ENCODE measurements at regions not wholly inside any gene's neighbourhood (a gene's known extent, or its start where the extent isn't known, plus 50 kb on each side); places are given as distances from the start of the nearest gene placed in this dataset.

DNA sequence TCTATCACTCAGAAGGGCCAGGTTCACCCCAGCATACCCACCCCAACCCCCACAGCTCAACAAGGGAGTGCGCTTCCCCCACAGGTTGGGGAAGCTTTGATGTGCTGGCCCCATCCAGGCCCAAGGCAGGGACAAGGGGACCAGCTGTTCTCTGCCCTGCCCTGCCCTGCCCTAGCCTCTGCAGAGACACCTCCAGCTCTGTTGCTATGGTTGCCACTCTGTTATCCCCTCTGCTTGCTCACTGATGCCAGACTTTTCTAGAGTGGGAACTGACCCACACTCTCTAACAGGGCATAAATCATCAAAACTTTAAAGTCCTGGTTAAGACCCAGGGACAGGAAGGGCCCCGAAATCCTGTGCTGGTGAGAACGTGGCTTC, 50.4 kb upstream of the ENPP7 start:
- DNase-seq = no peak

GRCh38 chr17:79679631-79680317, 51.0 kb upstream of the ENPP7 start:
- DNase-seq = no peak

GRCh38 chr17:79678736-79679255, 51.9 kb upstream of the ENPP7 start:
- no peak for DNase-seq

GRCh38 chr17:79678091-79678735, 52.5 kb upstream of the ENPP7 start:
- DNase-seq = no peak

DNA sequence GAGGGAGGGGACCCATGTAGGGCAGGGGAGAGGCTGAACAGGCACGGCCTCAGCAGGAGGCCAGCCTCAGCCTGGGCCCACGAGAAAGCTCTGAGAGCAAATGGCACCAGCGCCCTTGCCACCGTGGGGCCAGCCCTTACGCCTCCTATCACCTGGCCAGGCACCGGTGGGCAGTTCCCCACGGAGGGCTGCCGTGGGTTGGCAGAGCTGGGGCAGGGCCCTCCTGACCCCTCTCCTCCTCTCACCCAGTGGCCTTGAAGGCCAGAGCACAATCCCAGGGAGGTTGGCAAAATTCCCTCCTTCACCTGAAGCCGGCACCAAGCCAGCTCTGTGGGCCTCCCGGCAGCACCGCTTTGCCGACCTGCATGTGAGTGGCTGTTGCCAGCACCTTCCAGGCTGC, 53.1 kb upstream of the ENPP7 start:
- DNase-seq = no peak

DNA sequence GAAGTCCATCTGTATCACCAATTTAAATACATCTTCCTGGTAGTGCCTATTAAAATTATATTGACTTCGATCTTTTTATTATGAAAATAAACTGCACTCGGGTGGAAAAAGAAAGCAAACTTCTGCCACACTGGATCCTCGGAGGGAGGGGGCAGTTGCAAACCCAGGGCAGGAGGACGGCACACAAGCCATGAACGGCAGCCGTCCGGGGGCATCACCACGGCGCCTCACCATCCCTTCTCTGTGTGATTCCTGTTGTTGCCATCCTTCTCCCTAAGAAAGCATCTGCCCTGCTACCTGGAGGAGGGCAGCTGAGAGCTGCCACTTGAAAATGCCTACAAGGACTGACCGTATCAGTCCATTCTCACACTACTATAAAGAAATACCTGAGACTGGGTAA, 53.9 kb upstream of the ENPP7 start:
- DNase-seq = no peak

DNA sequence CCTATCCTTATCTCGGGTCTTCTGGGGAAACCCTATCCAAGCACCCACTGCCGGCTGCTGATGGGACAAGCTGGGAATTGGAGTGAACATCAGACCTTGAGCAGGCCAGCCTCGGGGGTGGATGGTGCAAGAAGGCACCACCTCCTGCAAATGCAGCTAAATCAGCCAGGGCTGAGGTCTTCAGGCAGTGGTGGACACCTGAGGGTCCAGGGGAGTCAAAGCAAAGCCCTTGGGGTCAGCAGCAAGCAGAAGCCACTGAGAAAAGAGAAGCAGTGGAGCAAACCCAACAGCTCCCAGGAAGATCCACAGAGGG, 55.4 kb upstream of the ENPP7 start:
- no peak for DNase-seq

GRCh38 chr17:79674506-79675412, 56.0 kb upstream of the ENPP7 start:
- DNase-seq = no peak

DNA sequence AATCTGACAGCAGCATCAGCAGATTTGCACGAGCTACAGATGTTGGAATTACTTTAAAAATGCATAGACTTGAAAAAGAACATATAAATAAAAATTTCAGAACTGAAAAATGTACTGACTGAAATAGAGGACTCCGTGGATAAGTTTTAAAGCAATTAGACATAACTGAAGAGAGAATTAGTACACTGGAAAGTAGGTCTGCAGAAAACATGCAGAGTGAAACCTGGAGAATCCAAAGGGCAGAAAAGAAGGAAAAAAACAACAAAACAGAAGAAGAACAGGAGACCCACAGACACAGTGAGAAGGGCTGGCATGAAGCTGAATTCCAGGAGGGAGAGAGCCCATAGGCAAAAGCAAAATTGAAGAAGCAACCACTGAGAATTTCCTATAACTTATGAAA, 57.2 kb upstream of the ENPP7 start:
- no peak for DNase-seq

DNA sequence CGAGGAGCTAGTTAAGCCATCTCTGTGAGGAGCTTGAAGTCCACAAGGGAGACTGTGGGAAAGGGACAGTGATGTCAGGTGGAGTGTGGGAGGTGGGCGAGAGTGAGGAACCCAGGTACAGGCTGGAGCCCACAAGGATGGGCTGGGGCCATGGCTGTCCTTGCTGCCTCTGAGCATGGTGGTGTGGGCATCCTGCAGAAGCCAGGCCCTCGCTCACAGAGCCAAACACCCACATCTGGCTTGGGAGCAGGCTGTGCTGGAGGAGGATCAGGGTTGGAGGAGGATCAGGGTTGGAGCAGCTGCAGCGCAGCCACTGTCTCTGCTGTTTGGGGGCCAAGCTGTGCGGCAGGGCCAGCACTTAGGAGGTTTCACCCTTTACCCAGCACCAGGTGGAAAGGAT, 58.2 kb upstream of the ENPP7 start:
- no peak for DNase-seq

DNA sequence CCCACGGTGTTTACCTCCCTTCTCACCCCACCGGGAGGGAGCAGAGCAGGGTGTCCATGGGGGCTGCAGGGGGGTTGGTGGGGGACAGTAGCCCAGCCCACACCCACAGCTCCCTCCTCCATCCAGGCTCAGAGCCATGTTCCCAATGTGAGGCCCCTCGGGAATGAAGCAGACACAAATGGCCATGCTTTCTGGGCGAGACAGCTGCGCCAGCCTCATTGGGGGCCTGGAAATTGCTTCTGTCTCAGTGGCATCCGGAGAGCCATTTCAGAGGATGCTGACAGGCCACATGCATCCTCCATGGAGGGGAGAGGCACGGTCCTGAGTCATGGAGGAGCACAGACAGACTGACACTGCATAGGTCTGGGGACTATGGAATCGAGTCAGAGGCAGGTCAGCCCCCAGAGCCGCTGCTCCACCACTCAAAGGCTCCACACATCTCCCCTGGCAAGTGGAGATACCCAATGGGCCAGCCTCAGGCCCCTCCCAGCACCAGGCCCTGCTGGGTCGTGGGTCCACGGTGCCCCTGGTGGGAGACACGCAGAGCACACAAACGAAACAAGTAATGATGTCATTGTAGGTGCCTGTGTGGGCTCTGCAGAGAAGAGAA, 59.6 kb upstream of the ENPP7 start:
- DNase-seq = no peak

DNA sequence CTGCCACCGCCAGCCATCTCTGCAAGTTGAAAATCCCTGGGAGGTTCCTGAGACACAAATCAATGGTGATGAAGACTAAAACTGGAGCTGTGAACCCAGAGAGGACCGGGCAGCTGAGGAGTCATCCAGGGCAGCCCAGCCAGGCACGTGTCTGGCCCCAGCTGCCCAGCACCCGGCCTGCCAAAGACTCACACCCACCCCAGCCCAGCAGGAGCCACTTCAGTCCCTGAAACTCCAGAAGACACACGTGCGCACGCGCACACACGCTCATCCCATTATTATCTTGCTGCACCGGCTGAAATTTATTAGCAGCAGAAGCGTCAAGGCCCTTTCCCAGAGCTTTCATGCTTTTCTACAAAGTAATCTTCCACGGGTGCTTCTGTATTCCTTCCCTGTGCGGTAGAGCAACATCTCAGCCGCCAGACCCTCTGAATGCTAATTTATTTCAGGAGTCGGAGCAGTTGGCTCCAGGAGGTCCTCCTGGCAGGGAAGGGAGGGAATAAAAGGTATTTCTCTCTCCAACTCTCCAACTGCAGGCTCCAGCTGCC, 59.8 kb upstream of the RBFOX3 start:
- DNase-seq = peak; percentile 74

- no peak for DNase-seq
These were observed 59.0 kb upstream of the RBFOX3 start for GRCh38 chr17:79669861-79670260.

- no peak for DNase-seq
These were observed 57.7 kb upstream of the RBFOX3 start for GRCh38 chr17:79668344-79669250.

DNA sequence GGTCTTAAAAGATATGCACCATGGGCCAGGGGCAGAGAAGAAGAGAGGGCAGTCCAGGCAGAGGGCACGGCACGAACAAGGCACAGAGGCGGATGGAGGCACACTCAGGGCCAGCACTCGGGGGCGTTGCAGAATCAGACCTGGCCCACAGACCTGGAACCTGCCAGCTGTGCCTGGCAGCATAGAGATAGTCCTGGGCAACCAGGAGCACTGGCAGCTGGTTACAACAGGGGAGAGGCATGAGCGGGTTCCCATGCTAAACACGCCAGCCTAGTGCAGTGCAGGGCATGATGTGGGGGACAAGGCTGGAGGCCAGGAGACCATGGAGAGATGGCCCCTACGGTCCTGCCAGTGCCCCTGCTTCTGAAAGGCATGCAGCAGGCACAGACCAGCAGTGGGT, 56.9 kb upstream of the RBFOX3 start:
- DNase-seq = no peak

GRCh38 chr17:79667121-79667715, 56.4 kb upstream of the RBFOX3 start:
- no peak for DNase-seq

- DNase-seq = no peak
These were observed 55.3 kb upstream of the RBFOX3 start for GRCh38 chr17:79666111-79666510.

DNA sequence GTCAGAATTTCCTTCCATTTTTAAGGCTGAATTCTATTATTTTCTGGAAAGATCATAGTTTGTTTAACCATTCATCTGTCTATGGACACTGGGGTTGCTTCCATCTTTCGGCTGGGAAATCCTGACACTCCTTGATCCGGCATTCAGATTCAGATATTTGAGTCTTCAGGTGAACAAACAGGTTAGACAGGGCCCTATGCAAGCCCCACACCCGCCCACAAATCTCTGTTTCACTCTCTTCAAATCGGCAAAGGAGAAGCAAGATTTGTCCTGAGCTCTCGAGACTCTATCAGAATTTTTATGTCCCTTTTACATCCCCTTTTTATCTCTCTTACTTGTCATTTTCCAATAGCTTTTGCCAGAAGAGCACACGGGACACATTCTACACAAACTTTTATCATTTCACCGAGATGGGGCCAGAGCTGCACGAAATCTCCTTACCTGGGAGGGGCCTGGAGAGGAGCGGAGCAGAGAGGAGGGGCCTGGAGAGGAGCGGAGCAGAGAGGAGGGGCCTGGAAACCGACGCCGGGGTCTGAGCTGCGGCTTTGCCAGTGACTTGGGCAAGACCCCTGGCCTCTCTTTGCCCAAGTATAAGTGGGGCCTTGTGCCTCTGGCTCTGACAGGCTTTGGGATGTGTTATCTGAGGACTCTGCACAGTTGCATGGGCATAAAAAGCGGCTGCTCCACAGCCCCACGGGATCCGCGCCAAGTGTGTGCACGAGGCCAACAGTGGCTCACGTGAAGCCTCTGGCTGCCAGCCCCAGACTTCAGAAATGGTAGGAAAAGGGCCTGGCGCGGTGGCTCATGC, 54.3 kb upstream of the RBFOX3 start:
- DNase-seq = no peak

DNA sequence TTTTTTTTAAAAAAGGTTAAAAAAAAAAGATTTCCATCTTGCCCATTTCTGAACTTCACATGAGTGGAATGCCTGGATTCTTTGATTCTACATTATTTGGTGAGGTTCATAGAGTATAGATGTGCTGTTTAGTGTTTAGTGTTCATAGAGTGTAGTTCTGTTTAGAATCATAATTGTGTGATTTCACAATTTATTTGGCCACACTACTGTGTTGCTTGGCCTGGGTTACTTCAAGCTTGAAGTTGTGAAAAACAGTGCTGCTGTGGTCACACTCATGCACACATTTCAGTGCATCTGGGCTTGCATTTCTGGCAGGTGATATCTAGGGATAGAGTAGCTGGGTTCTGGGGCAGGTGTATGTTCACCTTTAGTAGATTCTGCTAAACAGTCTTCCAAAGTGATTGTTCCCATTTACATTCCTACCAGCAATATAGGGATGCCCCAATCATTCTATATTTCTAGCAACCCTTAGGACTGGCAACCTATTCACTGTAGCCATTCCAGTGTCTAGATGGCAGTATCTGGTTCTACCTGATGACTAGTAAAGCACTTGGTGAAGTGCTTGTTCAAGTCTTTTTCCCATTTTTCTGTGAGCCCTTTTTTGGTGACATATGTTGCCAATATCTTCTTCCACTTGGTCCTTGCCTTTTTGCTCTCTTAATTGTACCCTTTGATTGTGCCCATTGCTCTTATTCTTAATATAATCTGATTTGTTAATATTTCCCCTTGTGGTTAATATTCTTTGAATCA, 50.6 kb upstream of the RBFOX3 start:
- DNase-seq = no peak

All from NCI-H187 treated with DMSO at 0.1 percent for 48 hours (cell line).